NB4 (cell line): ENCODE measurements at regions not wholly inside any gene's neighbourhood (a gene's known extent, or its start where the extent isn't known, plus 50 kb on each side); places are given as distances from the start of the nearest gene placed in this dataset.

Experiments used
- DNase-seq: peaks from one replicate; pipeline ENCODE4 v3.0.0; 2010; ENCODE audit warnings: low read depth
- H3K4me3 ChIP-seq: one replicate; pipeline ENCODE4 v1.5.1; 2011; ENCODE audit warnings: mild to moderate bottlenecking, low read depth, low read length, moderate library complexity
- MYC ChIP-seq: IDR thresholded peaks from 2 replicates; pipeline ENCODE4 v1.6.1; 2011; ENCODE audit warnings: low read depth, low read length
- POLR2A ChIP-seq: IDR thresholded peaks from 2 replicates; pipeline ENCODE4 v1.6.1; 2011; ENCODE audit warnings: mild to moderate bottlenecking; ENCODE audit not compliant: insufficient read length; ENCODE audit errors: extremely low read depth
- TF ChIP-seq, protein P1 (sequence below): IDR thresholded peaks from 2 replicates; pipeline ENCODE4 v1.6.1; 2011; ENCODE audit warnings: low read depth, low read length
- TF ChIP-seq, protein P2 (sequence below): IDR thresholded peaks from one replicate; pipeline ENCODE4 v1.5.1; 2012; ENCODE audit warnings: low read depth, low read length

DNA sequence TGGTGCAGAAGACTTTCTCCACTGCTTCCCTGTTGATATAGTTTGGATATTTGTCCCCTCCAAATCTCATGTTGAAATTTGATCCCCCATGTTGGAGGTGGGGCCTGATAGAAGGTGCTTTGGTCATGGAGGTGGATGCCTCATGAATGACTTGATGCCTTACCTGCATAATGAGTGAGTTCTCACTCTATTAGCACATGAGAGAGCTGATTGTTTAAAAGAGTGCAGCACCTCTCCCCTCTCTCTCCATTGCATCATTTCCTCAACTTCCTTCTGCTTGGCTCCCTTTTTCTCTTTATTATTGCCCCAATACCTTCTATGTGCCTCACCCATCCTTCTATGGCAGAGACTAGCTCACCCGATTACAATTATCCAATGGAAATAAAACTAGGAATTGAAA is 90.8 kb upstream of the COX10 start:
- no peak for DNase-seq
- no peak for TF ChIP-seq POLR2A
- TF ChIP-seq, protein P1, sequence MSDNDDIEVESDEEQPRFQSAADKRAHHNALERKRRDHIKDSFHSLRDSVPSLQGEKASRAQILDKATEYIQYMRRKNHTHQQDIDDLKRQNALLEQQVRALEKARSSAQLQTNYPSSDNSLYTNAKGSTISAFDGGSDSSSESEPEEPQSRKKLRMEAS = no peak
- TF ChIP-seq MYC = no peak
- TF ChIP-seq, protein P2, sequence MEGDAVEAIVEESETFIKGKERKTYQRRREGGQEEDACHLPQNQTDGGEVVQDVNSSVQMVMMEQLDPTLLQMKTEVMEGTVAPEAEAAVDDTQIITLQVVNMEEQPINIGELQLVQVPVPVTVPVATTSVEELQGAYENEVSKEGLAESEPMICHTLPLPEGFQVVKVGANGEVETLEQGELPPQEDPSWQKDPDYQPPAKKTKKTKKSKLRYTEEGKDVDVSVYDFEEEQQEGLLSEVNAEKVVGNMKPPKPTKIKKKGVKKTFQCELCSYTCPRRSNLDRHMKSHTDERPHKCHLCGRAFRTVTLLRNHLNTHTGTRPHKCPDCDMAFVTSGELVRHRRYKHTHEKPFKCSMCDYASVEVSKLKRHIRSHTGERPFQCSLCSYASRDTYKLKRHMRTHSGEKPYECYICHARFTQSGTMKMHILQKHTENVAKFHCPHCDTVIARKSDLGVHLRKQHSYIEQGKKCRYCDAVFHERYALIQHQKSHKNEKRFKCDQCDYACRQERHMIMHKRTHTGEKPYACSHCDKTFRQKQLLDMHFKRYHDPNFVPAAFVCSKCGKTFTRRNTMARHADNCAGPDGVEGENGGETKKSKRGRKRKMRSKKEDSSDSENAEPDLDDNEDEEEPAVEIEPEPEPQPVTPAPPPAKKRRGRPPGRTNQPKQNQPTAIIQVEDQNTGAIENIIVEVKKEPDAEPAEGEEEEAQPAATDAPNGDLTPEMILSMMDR = no peak
- H3K4me3 ChIP-seq = no peak overlapping the region

DNA sequence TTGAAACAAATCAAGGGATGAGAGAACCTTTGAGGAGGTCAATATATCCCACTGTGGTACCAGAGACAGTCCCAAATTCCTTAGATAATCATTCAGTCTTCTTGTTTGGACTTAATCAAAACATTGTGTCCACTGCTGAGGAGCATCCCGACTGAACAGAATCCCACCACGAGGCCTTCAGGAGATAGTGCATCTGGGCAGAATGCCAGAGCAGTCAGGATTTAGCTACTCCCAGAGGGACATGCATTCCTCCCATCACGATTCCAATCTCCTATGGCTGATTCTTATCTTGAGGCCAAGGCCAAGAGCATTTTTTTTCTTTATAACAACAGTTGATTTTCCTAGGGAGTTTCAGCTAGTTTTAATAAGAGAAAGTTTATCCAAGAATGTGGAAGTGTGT is 87.4 kb upstream of the COX10 start:
- no peak overlapping the region for H3K4me3 ChIP-seq
- TF ChIP-seq MYC = no peak
- TF ChIP-seq, protein P1 = no peak
- no peak for TF ChIP-seq POLR2A
- TF ChIP-seq, protein P2 = no peak
- no peak for DNase-seq

DNA sequence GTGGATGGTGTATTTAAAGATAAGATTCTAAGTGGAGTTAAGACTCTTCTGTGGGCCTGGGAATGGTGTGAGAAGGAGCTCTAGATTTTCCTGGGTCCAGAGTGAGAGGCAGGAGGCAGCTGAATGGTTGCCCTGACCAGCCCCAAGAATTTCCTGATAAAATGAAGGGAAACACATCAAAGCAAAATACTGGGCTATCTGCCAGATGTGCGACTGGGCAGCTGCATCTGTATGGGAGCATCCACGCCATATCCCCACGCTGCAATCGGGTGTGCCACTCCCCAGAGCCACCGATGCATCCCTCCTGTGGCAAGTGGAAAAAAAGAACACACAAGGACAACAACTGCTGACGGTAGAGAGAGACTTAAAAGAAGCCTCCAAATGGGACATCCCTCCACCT is 84.3 kb upstream of the COX10 start:
- DNase-seq = no peak
- no peak overlapping the region for H3K4me3 ChIP-seq
- no peak for TF ChIP-seq MYC
- TF ChIP-seq POLR2A = no peak
- TF ChIP-seq, protein P2 = no peak
- TF ChIP-seq, protein P1 = no peak

DNA sequence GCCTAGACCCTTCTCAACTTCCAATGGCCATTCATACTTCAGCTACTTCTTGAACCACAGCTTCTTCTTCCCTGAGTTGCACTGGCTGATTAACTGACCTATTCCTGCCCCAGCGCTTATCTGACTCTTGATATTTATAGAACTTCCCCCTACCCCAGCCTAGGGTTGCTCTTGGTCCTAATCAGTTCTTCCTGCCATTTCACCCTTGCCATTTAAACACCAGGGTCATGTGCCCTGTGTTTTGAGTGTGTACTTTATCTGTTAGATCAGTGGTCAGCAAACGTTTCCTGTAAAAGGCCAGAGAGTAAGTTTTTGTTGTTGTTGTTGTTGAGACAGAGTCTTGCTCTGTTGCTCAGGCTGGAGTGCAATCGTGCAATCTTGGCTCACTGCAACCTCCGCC is 82.4 kb upstream of the COX10 start:
- peak; percentile 6 for DNase-seq
- H3K4me3 ChIP-seq = no peak overlapping the region
- no peak for TF ChIP-seq POLR2A
- TF ChIP-seq, protein P1 = no peak
- no peak for TF ChIP-seq MYC
- TF ChIP-seq, protein P2 = no peak

DNA sequence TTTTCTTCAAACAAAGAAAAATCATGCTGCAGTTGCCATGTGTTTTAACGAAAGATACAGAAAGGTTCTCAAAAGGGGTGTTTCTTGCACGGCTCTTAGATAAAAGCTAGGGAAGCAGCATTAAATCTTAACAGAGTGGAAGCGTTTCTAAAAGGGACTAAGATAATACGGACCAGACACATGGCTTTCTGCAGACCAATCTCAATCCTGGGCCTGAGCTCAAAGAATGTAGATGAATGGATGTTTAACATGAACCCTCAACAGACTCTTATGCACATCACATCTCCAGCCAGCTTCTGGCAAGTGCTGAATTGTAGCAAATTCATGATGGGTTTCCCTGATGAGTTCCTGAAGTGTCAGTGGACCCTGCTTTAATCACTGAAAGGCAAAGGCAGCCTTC is 80.2 kb upstream of the COX10 start:
- DNase-seq = no peak
- TF ChIP-seq, protein P2 = no peak
- TF ChIP-seq, protein P1 = no peak
- TF ChIP-seq MYC (no peak), POLR2A (no peak)
- H3K4me3 ChIP-seq = no peak overlapping the region

DNA sequence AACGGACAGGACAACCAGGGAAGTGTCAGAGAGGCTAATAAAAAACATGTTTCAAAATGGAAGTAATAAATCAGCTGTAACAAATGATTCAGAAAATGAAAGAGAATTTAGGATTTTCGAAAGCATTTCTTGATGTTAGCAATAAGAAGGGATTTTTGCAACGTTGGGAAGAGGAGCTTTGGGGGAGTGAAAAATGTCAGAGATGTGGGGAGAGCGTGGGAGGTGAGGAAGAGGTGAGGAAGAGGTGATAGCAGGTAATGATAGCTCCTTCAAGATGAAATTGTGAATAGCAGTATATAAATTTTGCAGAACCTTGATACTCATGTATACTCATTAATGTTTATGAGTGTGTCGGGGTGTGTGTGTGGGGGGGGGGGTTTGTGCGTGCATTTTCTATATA is 76.2 kb upstream of the COX10 start:
- TF ChIP-seq POLR2A (no peak), MYC (no peak)
- TF ChIP-seq, protein P1 = no peak
- TF ChIP-seq, protein P2 = no peak
- no peak overlapping the region for H3K4me3 ChIP-seq
- DNase-seq = no peak
